Endothelial cell of umbilical vein (primary cell): ENCODE measurements at regions not wholly inside any gene's neighbourhood (a gene's known extent, or its start where the extent isn't known, plus 50 kb on each side); places are given as distances from the start of the nearest gene placed in this dataset.

ENCODE experiments used
- BruUV-seq: library from RNA; stranded (reverse); fragments of 400-500 nt; replicated peaks from 2 replicates; lab custom pipeline; 2021; lab: Mats Ljungman, UMichigan
- CTCF ChIA-PET: fragments of 300-600, 350-600 bp; sonication (Branson Sonifier 250); formaldehyde crosslinking; loops from one replicate; lab custom pipeline; 2021; ENCODE audit warnings: antibody characterized with exemption, inconsistent platforms; lab: Charles Lee
- POLR2A ChIA-PET: fragments of 300-600, 350-600 bp; sonication (Branson Sonifier 250); formaldehyde crosslinking; loops from one replicate; lab custom pipeline; 2021; ENCODE audit warnings: antibody characterized with exemption, inconsistent platforms; lab: Charles Lee
- DNase-seq: peaks from one replicate; pipeline ENCODE4 v3.0.0-alpha.2; 2011; ENCODE audit warnings: low read depth, low spot score
- FAIRE-seq: peaks from 2 replicates; lab custom pipeline; 2011; peaks lifted over from hg19 to GRCh38; lab: Jason Lieb, UNC
- H2AFZ ChIP-seq: 2 replicates; pipeline ENCODE4 v1.6.0; 2012; ENCODE audit warnings: low read depth, low read length, control low read depth, inconsistent platforms
- H3K27ac ChIP-seq: 2 replicates; pipeline ENCODE4 v1.5.1; 2011; ENCODE audit warnings: low read depth, mild to moderate bottlenecking, control low read depth, low read length, moderate library complexity; ENCODE audit not compliant: insufficient read depth
- H3K27me3 ChIP-seq, 2 experiments: 2 replicates each; pipeline versions ENCODE4 v1.6.0 to v1.6.1; 2011; ENCODE audit warnings: low read length in 2 of 2, mixed read lengths in 1 of 2; ENCODE audit not compliant: control insufficient read depth in 2 of 2, insufficient read depth in 2 of 2
- H3K36me3 ChIP-seq, 2 experiments: 2 replicates in 1 of 2; 3 replicates in 1 of 2; pipeline ENCODE4 v1.5.1; 2011; ENCODE audit warnings: low read length in 2 of 2, mild to moderate bottlenecking in 1 of 2, moderate library complexity in 1 of 2; ENCODE audit not compliant: control insufficient read depth in 2 of 2, insufficient read depth in 2 of 2; ENCODE audit errors: extremely low read depth in 1 of 2
- H3K4me1 ChIP-seq: 3 replicates; pipeline ENCODE4 v1.5.1; 2011; ENCODE audit warnings: mild to moderate bottlenecking, low read length; ENCODE audit not compliant: control insufficient read depth, insufficient read depth; ENCODE audit errors: extremely low read depth
- H3K4me2 ChIP-seq: 2 replicates; pipeline ENCODE4 v1.6.1; 2011; ENCODE audit warnings: low read length, control low read depth, mixed read lengths; ENCODE audit not compliant: insufficient read depth
- H3K4me3 ChIP-seq, 3 experiments: fragments of 200-600 bp in 1 of 3; sonication (generic), shearing (Covaris generic) in 1 of 3; replicated peaks in 1 of 3; 2 replicates each; pipeline ENCODE4 v1.5.1; 2011 to 2016; ENCODE audit warnings: control low read depth in 3 of 3, low read length in 3 of 3, mild to moderate bottlenecking in 2 of 3, inconsistent platforms in 1 of 3, low read depth in 1 of 3, moderate library complexity in 1 of 3; ENCODE audit not compliant: insufficient read depth in 1 of 3
- H3K79me2 ChIP-seq: 2 replicates; pipeline ENCODE4 v1.6.0; 2012; ENCODE audit warnings: low read length, inconsistent platforms; ENCODE audit not compliant: control insufficient read depth, insufficient read depth
- H3K9ac ChIP-seq: replicated peaks from 2 replicates; pipeline ENCODE3; 2011; ENCODE audit warnings: low read length, control low read depth; ENCODE audit not compliant: insufficient read depth; ENCODE audit errors: extremely low read depth
- H3K9me1 ChIP-seq: replicated peaks from 3 replicates; pipeline ENCODE4 v1.6.0; 2011; ENCODE audit warnings: mild to moderate bottlenecking, low read length; ENCODE audit not compliant: control insufficient read depth, insufficient read depth; ENCODE audit errors: extremely low read depth
- H3K9me3 ChIP-seq: replicated peaks from 2 replicates; pipeline ENCODE4 v1.5.1; 2012; ENCODE audit warnings: low read length, inconsistent platforms; ENCODE audit not compliant: control insufficient read depth, insufficient read depth
- H4K20me1 ChIP-seq: replicated peaks from 2 replicates; pipeline ENCODE3; 2011; ENCODE audit warnings: mild to moderate bottlenecking, low read length; ENCODE audit not compliant: control insufficient read depth, insufficient read depth; ENCODE audit errors: extremely low read depth
- CTCF ChIP-seq, 2 donors: IDR thresholded peaks; 1 replicate in 1 of 2; 2 replicates in 1 of 2; pipeline ENCODE4 v1.5.1; 2011; ENCODE audit warnings: low read length in 2 of 2, mild to moderate bottlenecking in 2 of 2, moderate library complexity in 2 of 2, control low read depth in 1 of 2, inconsistent platforms in 1 of 2, low read depth in 1 of 2; ENCODE audit not compliant: insufficient read depth in 1 of 2; ENCODE audit errors: extremely low read depth in 1 of 2
- EZH2 ChIP-seq: IDR thresholded peaks from 2 replicates; pipeline ENCODE4 v1.6.1; 2012; ENCODE audit warnings: borderline replicate concordance, low read depth, mild to moderate bottlenecking, moderate library complexity, low read length, inconsistent platforms; ENCODE audit not compliant: severe bottlenecking
- FOS ChIP-seq: IDR thresholded peaks from 2 replicates; pipeline ENCODE4 v1.6.1; 2011; ENCODE audit warnings: mild to moderate bottlenecking, low read length, moderate library complexity, borderline replicate concordance; ENCODE audit not compliant: insufficient read depth
- GATA2 ChIP-seq: IDR thresholded peaks from 2 replicates; pipeline ENCODE4 v1.7.0; 2011; ENCODE audit warnings: low read depth, mild to moderate bottlenecking, moderate library complexity, mixed read lengths, low read length; ENCODE audit not compliant: insufficient read length, insufficient read depth
- JUN ChIP-seq: IDR thresholded peaks from 2 replicates; pipeline ENCODE4 v1.6.1; 2011; ENCODE audit warnings: borderline replicate concordance, low read depth; ENCODE audit not compliant: insufficient read length, insufficient read depth
- MAX ChIP-seq: IDR thresholded peaks from 2 replicates; pipeline ENCODE4 v1.6.1; 2011; ENCODE audit not compliant: insufficient read depth, insufficient read length
- MYC ChIP-seq: IDR thresholded peaks from one replicate; pipeline ENCODE4 v1.6.1; 2011; ENCODE audit warnings: mild to moderate bottlenecking, low read depth, low read length
- POLR2A ChIP-seq: IDR thresholded peaks from 2 replicates; pipeline ENCODE4 v1.6.1; 2012; ENCODE audit warnings: low read depth, mild to moderate bottlenecking, control low read depth, low read length
- POLR2AphosphoS5 ChIP-seq: IDR thresholded peaks from 2 replicates; pipeline ENCODE4 v1.6.1; 2012; ENCODE audit warnings: low read depth, mild to moderate bottlenecking, control low read depth, low read length, moderate library complexity; ENCODE audit not compliant: insufficient read depth
- dilution Hi-C: fragments of 300-500 bp; cut with MboI; formaldehyde crosslinking; loops from one replicate; pipeline ENCODE4 v1.15.0; 2019; ENCODE audit warnings: low sequenced_read_pairs; ENCODE audit not compliant: extremely low pct_ligation_motif_present
- intact Hi-C: fragments of 100-400 bp; cut with micrococcal nuclease; formaldehyde crosslinking; loops from one replicate; pipeline ENCODE4 v1.10.0; 2022

GRCh38 chrY:18904296-18904695, 130.8 kb upstream of the HSFY2 start:
- Histone ChIP-seq H3K36me3 (no peaks in the 10 kb centered on the region), H2AFZ (no peak overlapping the region), H3K9ac (no peak overlapping the region), H3K79me2 (no peaks in the 10 kb centered on the region), H3K4me1 (no peaks in the 10 kb centered on the region), H3K27me3 (no peaks in the 10 kb centered on the region), H3K27ac (no peak overlapping the region), H4K20me1 (no peaks in the 10 kb centered on the region), H3K4me3 (no peak overlapping the region), H3K4me2 (no peak overlapping the region), H3K9me3 (no peaks in the 10 kb centered on the region), H3K9me1 (no peaks in the 10 kb centered on the region)
- BruUV-seq = no TSS peak
- DNase-seq = no peak
- FAIRE-seq = no peak
- intact Hi-C loops (no loop called here), dilution Hi-C loops (no loop called here)
- ChIA-PET CTCF (no interaction called here), POLR2A (no interaction called here)
- TF ChIP-seq MYC (no peak), JUN (no peak), POLR2A (no peak), POLR2AphosphoS5 (no peak), CTCF (IDR thresholded peaks at IDR 0.05; ENCODE audit: extremely low read depth in 1 of 2, insufficient read depth in 1 of 2, low read depth in 1 of 2, low read length in 2 of 2) (no peak), GATA2 (no peak), EZH2 (no peak), FOS (no peak), MAX (no peak)
